Ovary (tissue), 7 donors: ENCODE measurements at regions not wholly inside any gene's neighbourhood (a gene's known extent, or its start where the extent isn't known, plus 50 kb on each side); places are given as distances from the start of the nearest gene placed in this dataset.

Source experiments
- DNase-seq, 5 donors: peaks; one replicate each; pipeline ENCODE4 v3.0.0-alpha.2; 2019 to 2020
- H3K27ac ChIP-seq, 2 donors: fragments of 200-600 bp; one replicate each; pipeline versions ENCODE4 v1.5.1 to v1.8.0; 2019 to 2022
- H3K27me3 ChIP-seq: fragments of 200-600 bp; one replicate; pipeline ENCODE4 v1.8.0; 2022
- H3K36me3 ChIP-seq: fragments of 200-600 bp; sonication (generic); one replicate; pipeline ENCODE4 v1.5.1; 2019
- H3K4me1 ChIP-seq: one replicate; pipeline ENCODE4 v1.8.1; 2013; ENCODE audit warnings: mild to moderate bottlenecking, moderate library complexity; ENCODE audit not compliant: insufficient read depth
- H3K4me3 ChIP-seq: fragments of 200-600 bp; sonication (generic); one replicate; pipeline ENCODE4 v1.5.1; 2017
- H3K9me3 ChIP-seq, 2 donors: fragments of 200-600 bp in 1 of 2; sonication (generic) in 1 of 2; one replicate each; pipeline versions ENCODE4 v1.5.1 to v1.8.1; 2013 to 2019; ENCODE audit warnings: mild to moderate bottlenecking in 1 of 2, moderate library complexity in 1 of 2
- EP300 ChIP-seq: sonication (generic); formaldehyde crosslinking; IDR thresholded peaks from one replicate; pipeline ENCODE4 v1.6.1; 2017; ENCODE audit warnings: antibody characterized with exemption
- POLR2A ChIP-seq: fragments of 450-650 bp; IDR thresholded peaks from one replicate; pipeline ENCODE4 v1.6.1; 2017; ENCODE audit warnings: antibody characterized with exemption, mild to moderate bottlenecking, moderate library complexity
- WGBS, 3 donors: extraction: QIAGEN DNeasy Blood & Tissue Kit in 1 of 3; methylation state at CpG; one replicate each; pipeline versions ENCODE4 v1.1.5 to v1.1.7; 2013 to 2017; 5-methylcytosine and 5-hydroxymethylcytosine counted together
- intact Hi-C, 4 donors: fragments of 100-400 bp; cut with DNase I; formaldehyde crosslinking; loops; one replicate each; pipeline versions ENCODE4 v1.11.0 to v1.15.1; 2022 to 2023
- TF ChIP-seq, protein P1 (sequence below), 3 donors: fragments of 450-650 bp in 2 of 3; fragments of 200-600 bp in 1 of 3; IDR thresholded peaks; one replicate each; pipeline versions ENCODE4 v1.5.1 to v1.8.0; 2016 to 2022; ENCODE audit warnings: antibody characterized with exemption in 3 of 3, mild to moderate bottlenecking in 1 of 3
- donor health status: DM: no; HTN: no; CAD: no; lungs with moderate emphysema.
- donor health status: DM: no; HTN: no; CAD: no.
- donor health status: Bipolar disorder and iron deficiency.
- donor health status: DM: no; HTN: no; CAD: no.
- donor health status: DM: yes; HTN: yes; CAD: no.

DNA sequence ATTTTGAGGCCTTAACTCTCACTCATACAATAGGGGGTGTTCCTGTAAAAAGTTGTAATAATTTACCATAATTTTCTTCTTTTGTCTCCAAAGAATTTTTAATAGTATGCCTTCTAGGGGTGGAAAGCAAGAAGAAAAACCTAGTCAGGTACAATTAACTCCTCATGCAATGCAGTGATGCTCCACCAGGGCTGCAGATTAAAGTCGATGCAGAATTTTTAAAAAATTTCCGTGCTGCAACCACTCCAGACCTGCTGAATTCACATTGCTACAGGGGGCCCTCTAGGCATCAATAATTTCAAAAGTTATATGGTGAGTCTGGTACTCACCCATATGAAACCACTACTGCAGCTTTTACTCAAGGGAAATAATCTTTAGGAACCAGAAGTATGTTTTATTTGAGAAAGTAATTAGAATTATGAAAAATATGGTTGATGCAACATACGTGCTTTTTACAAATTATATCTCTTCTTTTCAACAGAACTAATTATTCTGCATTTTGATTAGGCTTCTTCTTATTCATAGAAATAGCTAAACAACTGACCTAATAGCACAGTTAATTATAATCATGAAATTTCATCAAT, 353.2 kb downstream of the BCAT1 start:
- no peak overlapping the region for H3K27ac ChIP-seq
- intact Hi-C loops = no loop called here
- no peaks in the 10 kb centered on the region for H3K9me3 ChIP-seq
- H3K4me1 ChIP-seq = no peaks in the 10 kb centered on the region
- no peak for DNase-seq
- no peak overlapping the region for H3K4me3 ChIP-seq
- no peaks in the 10 kb centered on the region for H3K36me3 ChIP-seq
- 51 to 62% (median 59%) methylated on average over 3 of the region's 3 CpGs for WGBS, 3 donors
- no peaks in the 10 kb centered on the region for H3K27me3 ChIP-seq
- TF ChIP-seq POLR2A (no peak), EP300 (no peak)
- TF ChIP-seq, protein P1, sequence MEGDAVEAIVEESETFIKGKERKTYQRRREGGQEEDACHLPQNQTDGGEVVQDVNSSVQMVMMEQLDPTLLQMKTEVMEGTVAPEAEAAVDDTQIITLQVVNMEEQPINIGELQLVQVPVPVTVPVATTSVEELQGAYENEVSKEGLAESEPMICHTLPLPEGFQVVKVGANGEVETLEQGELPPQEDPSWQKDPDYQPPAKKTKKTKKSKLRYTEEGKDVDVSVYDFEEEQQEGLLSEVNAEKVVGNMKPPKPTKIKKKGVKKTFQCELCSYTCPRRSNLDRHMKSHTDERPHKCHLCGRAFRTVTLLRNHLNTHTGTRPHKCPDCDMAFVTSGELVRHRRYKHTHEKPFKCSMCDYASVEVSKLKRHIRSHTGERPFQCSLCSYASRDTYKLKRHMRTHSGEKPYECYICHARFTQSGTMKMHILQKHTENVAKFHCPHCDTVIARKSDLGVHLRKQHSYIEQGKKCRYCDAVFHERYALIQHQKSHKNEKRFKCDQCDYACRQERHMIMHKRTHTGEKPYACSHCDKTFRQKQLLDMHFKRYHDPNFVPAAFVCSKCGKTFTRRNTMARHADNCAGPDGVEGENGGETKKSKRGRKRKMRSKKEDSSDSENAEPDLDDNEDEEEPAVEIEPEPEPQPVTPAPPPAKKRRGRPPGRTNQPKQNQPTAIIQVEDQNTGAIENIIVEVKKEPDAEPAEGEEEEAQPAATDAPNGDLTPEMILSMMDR (IDR thresholded peaks at IDR 0.05) = no peak

DNA sequence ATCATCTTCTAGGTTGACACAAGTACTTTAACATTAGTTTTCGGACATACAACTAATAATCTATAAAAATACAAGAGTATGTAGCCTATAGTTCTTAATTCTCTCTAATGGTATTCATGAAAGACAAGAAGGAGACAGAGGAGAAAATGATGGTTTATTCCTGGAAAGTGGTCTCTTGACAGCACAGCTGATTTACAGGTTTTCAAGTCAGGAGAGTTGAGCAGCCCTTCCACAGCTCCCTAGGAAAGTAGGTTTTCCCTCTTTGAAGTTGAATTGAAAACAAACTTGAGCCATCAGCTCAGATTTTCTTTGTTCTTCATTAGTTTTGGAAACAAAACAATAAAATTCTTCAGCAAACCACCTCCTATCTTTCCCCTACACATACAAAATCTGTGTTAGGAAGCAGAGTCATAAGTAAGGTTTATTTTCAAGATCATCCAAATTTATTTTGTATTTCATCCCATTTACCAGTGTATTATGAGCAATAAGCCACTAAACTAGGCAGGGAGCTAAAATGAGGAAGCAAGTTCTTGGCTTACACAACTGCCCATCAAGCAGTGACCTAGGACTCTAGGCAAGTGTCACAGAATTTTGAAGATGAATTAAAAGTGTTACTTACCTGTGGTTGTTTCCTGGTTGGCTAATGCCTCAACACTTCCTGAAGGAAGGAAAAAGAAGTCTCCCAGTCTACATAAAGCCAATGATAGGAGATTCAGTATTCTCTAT, 357.0 kb downstream of the BCAT1 start:
- no peaks in the 10 kb centered on the region for H3K9me3 ChIP-seq
- H3K4me3 ChIP-seq = no peak overlapping the region
- H3K4me1 ChIP-seq = no peaks in the 10 kb centered on the region
- TF ChIP-seq POLR2A (no peak), EP300 (no peak)
- TF ChIP-seq, protein P1 (IDR thresholded peaks at IDR 0.05) = no peak
- 96% methylated on average over 1 of the region's 1 CpG for WGBS, 3 donors
- intact Hi-C loops = no loop called here
- no peak for DNase-seq
- H3K36me3 ChIP-seq = no peaks in the 10 kb centered on the region
- no peak overlapping the region for H3K27ac ChIP-seq
- no peaks in the 10 kb centered on the region for H3K27me3 ChIP-seq

DNA sequence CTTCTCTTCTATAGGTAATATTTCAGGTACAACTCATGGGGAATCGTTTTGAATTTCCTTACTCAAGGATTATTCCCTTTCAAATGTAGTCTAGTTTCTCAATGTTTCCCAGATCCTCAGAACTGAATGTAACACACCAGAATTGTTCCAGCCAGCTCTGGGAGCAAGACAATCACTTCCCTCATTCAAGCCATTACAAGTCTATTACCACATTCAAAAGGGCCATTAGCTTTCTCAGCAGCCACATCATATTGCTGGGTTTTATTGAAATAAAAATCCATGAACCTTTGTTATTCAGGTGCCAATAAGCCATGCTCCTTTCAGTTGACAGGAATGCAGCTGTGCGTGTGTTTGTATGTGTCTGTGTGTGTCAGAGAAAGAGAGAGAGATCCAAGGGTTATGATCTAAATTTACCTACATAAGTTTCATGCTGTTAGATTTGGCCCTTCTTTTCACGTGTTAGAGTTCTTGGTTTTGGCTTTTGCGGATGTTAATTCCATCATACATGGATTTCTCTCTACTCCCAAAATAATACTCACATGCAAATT, 357.7 kb downstream of the BCAT1 start:
- WGBS, 3 donors = 81 to 88% (median 85%) methylated on average over 4 of the region's 4 CpGs
- Histone ChIP-seq H3K27me3 (no peaks in the 10 kb centered on the region), H3K4me1 (no peaks in the 10 kb centered on the region), H3K4me3 (no peak overlapping the region), H3K9me3 (no peaks in the 10 kb centered on the region), H3K27ac (no peak overlapping the region), H3K36me3 (no peaks in the 10 kb centered on the region)
- TF ChIP-seq, protein P1 (IDR thresholded peaks at IDR 0.05) = no peak
- no peak for TF ChIP-seq POLR2A
- no peak for TF ChIP-seq EP300
- DNase-seq = no peak
- intact Hi-C loops = no loop called here

DNA sequence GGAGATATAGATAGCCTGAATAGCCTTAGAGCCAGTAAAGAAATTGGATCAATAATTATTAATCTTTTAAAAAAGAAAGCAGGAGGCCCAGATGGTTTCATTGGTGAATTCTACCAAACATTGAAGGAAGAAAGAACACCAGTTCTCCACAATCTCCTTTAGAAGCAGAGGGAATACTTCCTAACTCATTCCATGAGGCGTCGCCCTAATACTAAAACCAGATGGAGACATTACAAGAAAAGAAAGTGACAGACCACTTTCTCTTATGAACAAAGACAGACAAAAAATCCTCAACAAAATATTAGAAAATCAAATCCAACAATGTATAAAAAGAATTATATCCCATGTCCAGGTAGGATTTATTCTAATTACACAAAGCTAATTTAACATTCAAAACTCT, 362.6 kb downstream of the BCAT1 start:
- DNase-seq = no peak
- no peak overlapping the region for H3K4me3 ChIP-seq
- intact Hi-C loops = no loop called here
- no peaks in the 10 kb centered on the region for H3K9me3 ChIP-seq
- H3K4me1 ChIP-seq = no peaks in the 10 kb centered on the region
- H3K27ac ChIP-seq = no peak overlapping the region
- WGBS, 3 donors = 96 to 98% (median 97%) methylated on average over 2 of the region's 2 CpGs
- H3K36me3 ChIP-seq = no peaks in the 10 kb centered on the region
- TF ChIP-seq POLR2A (no peak), EP300 (no peak)
- TF ChIP-seq, protein P1 (IDR thresholded peaks at IDR 0.05) = no peak
- H3K27me3 ChIP-seq = no peaks in the 10 kb centered on the region
